Uterus (tissue), 2 donors: ENCODE measurements at regions not wholly inside any gene's neighbourhood (a gene's known extent, or its start where the extent isn't known, plus 50 kb on each side); places are given as distances from the start of the nearest gene placed in this dataset.

Experiments
- POLR2A ChIP-seq, 2 donors: fragments of 450-650 bp; IDR thresholded peaks; one replicate each; pipeline ENCODE4 v1.6.1; 2016; ENCODE audit warnings: antibody characterized with exemption in 2 of 2, mild to moderate bottlenecking in 1 of 2, moderate library complexity in 1 of 2
- TF ChIP-seq, protein P1 (sequence below), 4 experiments: fragments of 200-600 bp in 2 of 4; fragments of 450-650 bp in 2 of 4; sonication (generic) in 2 of 4; IDR thresholded peaks; one replicate each; pipeline ENCODE4 v1.5.1; 2016 to 2019; ENCODE audit warnings: antibody characterized with exemption in 4 of 4, mild to moderate bottlenecking in 2 of 4, moderate library complexity in 1 of 4

DNA sequence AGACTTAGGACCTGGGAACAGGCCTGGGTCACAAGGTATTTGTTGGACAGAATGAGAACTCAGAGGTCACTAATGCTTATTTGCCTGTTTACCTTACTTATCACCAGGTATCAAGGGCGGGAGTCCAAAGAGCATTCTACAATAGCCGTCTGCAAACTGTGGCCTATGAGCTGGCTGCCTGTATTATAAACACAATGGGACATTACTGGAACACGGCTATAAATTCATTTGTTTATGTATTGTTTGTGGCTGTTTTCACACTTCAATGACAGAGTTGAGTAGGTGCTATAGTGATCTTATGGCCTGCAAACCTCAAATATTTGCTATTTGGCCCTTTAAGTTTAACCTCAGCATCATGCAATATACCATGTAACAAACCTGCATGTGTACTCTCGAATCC is 76.6 kb upstream of the ASTN2 start:
- TF ChIP-seq, protein P1, sequence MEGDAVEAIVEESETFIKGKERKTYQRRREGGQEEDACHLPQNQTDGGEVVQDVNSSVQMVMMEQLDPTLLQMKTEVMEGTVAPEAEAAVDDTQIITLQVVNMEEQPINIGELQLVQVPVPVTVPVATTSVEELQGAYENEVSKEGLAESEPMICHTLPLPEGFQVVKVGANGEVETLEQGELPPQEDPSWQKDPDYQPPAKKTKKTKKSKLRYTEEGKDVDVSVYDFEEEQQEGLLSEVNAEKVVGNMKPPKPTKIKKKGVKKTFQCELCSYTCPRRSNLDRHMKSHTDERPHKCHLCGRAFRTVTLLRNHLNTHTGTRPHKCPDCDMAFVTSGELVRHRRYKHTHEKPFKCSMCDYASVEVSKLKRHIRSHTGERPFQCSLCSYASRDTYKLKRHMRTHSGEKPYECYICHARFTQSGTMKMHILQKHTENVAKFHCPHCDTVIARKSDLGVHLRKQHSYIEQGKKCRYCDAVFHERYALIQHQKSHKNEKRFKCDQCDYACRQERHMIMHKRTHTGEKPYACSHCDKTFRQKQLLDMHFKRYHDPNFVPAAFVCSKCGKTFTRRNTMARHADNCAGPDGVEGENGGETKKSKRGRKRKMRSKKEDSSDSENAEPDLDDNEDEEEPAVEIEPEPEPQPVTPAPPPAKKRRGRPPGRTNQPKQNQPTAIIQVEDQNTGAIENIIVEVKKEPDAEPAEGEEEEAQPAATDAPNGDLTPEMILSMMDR (IDR thresholded peaks at IDR 0.05): no peak
- TF ChIP-seq POLR2A (IDR thresholded peaks at IDR 0.05): no peak
